ENCODE measurements at regions not wholly inside any gene's neighbourhood (a gene's known extent, or its start where the extent isn't known, plus 50 kb on each side); places are given as distances from the start of the nearest gene placed in this dataset.

DNA sequence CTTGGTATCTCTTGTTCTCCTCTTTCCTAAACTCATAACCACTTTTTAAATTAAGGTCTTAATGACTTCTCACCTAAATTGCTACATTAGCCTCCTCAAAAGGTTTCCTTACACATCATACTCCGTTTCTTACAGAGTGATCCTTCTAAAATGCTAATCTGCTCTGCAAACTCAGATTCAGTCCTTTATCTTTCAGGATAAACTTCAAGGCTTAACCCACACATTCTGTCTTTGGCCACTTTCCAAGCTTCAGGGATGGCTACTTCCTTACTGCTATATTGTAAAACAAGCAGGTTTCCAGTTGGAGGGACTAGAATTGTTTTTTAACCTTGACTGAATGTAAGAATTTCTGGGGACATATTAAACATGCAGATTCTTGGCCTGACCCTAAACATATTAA is 105.5 kb upstream of the CHD1 start:
- TF ChIP-seq EZH2 (IDR thresholded peaks at IDR 0.05), result no peak
- no peak for TF ChIP-seq POLR2A (IDR thresholded peaks at IDR 0.05; ENCODE audit: borderline replicate concordance, extremely low read depth, insufficient read depth, insufficient read length)
- no peak for TF ChIP-seq ZNF274 (IDR thresholded peaks at IDR 0.05; ENCODE audit: low read depth, low read length)
- TF ChIP-seq CTCF (IDR thresholded peaks at IDR 0.05 in 2 of 3, conservative IDR thresholded peaks at IDR 0.05 in 1 of 3; ENCODE audit: borderline replicate concordance in 1 of 3, insufficient read depth in 1 of 3, low read depth in 2 of 3, low read length in 2 of 3), result no peak
